ENCODE measurements at regions not wholly inside any gene's neighbourhood (a gene's known extent, or its start where the extent isn't known, plus 50 kb on each side); places are given as distances from the start of the nearest gene placed in this dataset.

GRCh38 chr20:40186826-40187225, 502.2 kb downstream of the MAFB start:
- TF ChIP-seq, protein P1, sequence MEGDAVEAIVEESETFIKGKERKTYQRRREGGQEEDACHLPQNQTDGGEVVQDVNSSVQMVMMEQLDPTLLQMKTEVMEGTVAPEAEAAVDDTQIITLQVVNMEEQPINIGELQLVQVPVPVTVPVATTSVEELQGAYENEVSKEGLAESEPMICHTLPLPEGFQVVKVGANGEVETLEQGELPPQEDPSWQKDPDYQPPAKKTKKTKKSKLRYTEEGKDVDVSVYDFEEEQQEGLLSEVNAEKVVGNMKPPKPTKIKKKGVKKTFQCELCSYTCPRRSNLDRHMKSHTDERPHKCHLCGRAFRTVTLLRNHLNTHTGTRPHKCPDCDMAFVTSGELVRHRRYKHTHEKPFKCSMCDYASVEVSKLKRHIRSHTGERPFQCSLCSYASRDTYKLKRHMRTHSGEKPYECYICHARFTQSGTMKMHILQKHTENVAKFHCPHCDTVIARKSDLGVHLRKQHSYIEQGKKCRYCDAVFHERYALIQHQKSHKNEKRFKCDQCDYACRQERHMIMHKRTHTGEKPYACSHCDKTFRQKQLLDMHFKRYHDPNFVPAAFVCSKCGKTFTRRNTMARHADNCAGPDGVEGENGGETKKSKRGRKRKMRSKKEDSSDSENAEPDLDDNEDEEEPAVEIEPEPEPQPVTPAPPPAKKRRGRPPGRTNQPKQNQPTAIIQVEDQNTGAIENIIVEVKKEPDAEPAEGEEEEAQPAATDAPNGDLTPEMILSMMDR (IDR thresholded peaks at IDR 0.05), result no peak
- no peak for TF ChIP-seq POLR2A (IDR thresholded peaks at IDR 0.05)
